ENCODE measurements at regions not wholly inside any gene's neighbourhood (a gene's known extent, or its start where the extent isn't known, plus 50 kb on each side); places are given as distances from the start of the nearest gene placed in this dataset.

GRCh38 chr6:169165561-169166300 lies 87.9 kb downstream of the THBS2 start:
- no peak for DNase-seq

GRCh38 chr6:169164986-169165385 lies 88.7 kb downstream of the THBS2 start:
- no peak for DNase-seq

DNA sequence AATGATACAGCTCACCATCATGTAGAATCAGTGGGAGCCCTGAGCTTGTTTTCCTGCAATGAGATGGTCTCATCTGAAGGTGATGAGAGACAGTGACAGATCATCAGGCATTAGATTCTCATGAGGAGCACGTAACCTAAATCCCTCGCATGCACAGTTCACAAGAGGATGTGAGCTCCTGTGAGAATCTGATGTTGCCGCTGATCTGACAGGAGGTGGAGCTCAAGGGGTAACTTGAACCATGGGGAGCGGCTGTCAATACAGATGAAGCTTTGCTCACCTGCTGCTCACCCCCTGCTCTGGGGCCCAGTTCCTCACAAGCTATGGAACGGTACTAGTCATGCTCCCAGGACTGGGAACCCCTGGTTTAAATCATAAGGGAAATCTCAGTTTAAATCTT lies 89.2 kb downstream of the THBS2 start:
- no peak for DNase-seq

DNA sequence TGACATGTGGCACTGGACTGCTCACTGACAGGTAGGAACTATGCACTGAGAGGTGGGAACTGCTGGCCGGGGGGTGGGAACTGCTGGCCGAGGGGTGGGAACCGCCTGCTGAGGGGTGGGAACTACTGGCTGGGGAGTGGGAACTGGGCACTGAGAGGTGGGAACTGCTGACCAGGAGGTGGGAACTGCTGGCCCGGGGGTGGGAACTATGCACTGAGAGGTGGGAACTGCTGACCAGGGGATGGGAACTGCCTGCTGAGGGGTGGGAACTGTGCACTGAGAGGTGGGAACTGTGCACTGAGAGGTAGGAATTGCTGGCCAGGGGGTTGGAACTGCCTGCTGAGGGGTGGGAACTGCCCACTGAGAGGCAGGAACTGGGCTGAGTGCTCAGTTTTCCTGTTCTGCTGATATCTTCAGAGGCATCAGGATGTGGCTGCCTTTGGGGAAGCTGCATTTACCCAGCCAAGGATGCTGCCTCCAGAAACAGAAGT lies 90.2 kb downstream of the THBS2 start:
- no peak for DNase-seq

GRCh38 chr6:169162752-169163407 lies 90.8 kb downstream of the THBS2 start:
- peak in 1 of 2 experiments; percentile 7 for DNase-seq

GRCh38 chr6:169162249-169162648 lies 91.4 kb downstream of the THBS2 start:
- no peak for DNase-seq

GRCh38 chr6:169161572-169162167 lies 92.0 kb downstream of the THBS2 start:
- DNase-seq, result no peak

DNA sequence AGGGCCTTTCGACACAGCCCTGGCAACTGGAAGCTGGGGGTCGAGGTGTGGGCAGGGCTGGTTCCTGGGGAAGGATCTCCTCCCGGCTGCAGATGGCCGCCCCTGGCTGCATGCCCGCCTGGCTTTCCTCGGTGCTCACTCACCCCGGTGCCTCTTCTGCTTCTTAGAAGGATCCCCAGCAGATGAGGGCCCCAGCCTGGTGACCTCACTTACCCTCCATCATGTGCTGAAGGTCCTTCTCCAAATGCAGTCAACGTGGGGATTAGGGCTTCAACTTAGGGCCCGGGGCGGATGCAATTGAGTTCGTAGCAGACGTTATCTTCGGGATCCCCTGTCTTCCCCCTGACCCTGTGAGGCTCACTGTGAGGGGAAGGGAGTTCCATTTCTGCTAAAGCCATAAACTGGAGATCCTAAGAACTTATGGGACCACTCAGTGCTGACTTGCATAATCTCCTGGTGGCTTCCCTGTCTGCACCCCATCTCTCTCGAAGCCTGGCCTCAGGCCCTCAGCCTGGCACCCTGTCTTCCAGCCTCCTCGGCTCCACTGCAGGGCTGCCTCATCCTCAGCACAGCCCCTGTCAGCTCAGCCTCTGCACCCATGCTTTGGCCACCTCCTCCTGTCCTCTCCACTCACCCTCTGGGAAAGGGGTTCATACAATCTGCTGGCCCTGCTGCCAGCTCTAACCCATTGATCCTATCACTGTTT lies 92.6 kb downstream of the THBS2 start:
- no peak for DNase-seq

DNA sequence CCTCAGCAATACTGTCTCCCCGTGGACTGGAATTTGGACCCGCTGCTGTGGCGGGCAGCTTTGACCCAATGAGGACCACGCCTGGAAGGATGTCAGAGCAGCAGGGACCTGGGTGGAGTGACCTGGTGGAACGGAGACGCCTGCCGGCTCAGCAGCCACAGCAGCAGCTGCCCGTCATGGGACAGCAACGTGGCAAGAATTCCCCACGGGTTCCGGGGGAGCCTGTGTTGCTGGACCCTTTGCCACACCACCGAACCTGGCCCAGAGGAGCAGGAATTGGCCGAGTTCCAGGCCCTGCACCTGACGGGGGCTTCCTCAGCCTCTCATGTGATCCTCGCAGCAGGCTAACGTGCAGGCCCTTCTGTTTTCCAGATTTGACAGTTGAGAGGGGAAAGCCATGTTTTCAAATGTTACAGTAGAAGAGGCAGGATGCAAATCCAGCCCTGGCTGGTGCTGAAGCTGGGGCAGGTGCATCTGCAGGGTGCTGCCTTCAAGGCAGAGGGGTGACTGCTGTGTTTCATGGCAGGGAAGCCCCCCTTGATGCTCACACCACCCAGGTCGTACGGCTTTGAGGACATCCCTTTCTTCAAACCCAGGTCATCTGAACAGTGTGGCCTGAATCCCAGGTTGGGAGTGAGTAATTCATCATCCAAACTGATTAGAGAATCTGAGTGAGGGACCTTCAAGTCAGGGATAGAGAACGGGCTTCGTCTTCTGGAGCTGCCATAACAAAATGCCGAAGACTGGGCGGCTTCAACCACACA lies 93.4 kb downstream of the THBS2 start:
- no peak for DNase-seq

DNA sequence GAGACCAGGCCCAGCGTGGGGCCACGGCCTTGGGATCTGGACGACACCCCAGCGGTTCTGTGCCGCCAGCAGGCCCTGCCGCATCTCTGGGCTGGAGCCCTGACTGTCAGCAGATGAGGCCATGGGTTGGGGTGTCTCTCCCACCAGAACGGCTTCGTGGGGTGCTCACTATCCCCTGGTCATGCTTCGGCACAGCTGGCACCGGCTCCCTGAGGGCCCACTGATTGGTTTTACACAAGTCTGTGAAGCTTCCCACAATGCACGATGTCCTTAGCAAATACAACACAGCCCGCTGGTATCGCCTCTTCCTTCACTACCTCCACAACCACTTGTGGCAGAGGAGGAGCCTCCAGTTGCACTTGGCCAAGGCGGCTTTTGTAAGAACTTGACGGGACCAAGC lies 94.3 kb downstream of the THBS2 start:
- DNase-seq, result no peak

DNA sequence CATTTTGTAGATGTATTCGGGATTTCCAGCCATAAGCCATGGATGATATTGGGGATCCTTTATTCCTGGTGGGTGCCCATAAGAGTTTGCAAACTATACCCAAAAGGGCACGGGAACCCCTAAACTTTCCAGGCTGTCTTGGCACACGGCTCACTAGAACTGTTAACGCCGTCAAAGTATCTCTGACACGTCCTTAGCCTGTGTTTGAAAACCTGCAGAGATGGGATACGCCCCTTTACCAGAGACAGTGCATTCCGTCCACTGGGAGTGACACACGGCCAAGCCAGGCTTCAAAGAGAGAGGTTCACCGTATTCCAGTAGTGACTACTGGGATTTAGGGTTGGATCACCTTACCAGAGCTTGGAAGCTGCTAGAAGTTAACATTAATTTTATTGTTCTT lies 95.0 kb downstream of the THBS2 start:
- DNase-seq, result no peak

GRCh38 chr6:169158174-169158573 lies 95.5 kb downstream of the THBS2 start:
- no peak for DNase-seq

GRCh38 chr6:169157197-169158148 lies 96.2 kb downstream of the THBS2 start:
- no peak for DNase-seq

GRCh38 chr6:169156793-169157147 lies 96.9 kb downstream of the THBS2 start:
- no peak for DNase-seq

- no peak for DNase-seq
These were observed 97.4 kb downstream of the THBS2 start for GRCh38 chr6:169156108-169156792.

GRCh38 chr6:169155481-169155880 lies 98.2 kb downstream of the THBS2 start:
- no peak for DNase-seq

- no peak for DNase-seq
These were observed 100.2 kb downstream of the THBS2 start for GRCh38 chr6:169153401-169153800.

DNA sequence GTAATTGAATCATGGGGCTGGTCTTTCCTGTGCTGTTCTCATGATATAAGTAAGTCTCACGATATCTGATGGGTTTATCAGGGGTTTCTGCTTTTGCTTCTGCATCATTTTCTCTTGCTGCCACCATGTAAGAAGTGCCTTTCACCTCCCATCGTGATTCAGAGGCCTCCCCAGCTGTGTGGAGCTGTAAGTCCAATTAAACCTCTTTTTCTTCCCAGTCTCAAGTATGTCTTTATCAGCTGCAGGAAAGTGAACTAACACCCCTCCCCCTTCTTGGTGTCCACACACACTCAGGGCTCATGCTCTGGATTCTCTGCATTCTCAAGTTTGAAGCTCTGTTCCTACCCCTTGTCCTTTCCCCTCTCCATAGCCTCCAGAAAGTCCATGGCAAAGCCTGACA lies 107.1 kb downstream of the THBS2 start:
- no peak for DNase-seq

DNA sequence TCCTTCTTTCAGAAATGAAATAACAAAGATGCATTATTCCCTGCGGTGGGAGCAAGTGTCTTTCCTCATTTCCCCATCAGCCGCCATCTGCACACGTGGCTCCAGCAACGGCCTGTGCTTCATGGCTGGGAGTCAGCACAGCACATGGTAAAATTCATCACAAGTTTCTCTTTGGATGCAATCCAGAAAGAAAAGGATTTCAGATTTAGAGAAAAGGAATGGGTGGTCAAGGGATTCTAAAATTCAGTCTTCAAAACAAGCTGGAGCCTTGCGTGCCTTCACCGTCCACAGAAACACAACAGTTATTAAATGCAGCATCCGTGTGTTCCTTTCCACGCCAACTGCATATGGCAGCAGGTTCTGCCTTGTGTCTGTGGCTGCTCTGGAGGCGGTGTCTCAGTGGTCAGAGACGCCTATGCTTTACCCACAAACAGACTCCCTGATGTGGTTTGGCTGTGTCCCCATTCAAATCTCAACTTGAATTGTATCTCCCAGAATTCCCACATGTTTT lies 107.6 kb downstream of the THBS2 start:
- no peak for DNase-seq

DNA sequence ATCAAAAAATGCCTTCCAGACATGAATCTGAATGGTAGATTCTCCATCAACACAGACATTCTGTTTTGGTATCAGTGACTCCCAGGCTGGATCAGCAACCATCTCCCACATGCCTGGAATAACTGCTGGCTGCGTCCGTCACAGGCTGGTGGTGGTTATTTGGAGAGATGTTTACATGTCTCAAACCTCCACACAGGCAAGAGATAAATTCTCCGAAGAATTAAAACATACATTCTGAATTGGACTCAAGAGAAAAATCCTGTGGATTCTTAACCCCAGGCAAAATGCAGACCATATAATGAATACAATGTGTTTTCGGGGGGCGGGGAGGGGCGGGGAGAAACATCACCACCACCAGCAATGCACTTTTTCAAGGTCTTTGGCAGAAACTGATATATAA lies 108.2 kb downstream of the THBS2 start:
- no peak for DNase-seq

DNA sequence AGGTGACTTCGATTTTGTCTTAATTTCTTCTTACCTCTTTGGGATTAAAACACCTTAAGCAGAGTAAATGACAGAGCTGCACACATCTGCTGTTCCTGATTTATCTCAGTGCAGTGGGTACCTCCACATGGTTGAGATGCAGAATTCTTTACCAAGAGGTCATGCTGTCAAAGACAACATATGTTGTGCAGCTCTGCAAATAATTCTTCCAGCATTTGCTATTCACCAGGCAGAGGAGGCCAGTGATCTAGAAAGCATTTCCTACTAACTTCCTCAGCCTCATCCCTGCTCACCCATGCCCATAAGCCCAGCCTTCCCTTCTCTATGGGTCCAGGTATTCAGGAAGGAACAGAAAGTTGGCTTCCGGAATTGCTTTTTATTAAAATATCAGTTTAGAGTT lies 109.3 kb downstream of the THBS2 start:
- DNase-seq, result no peak

All from activated CD4-positive, alpha-beta T cell treated with anti-CD3 and anti-CD28 coated beads, Interleukin-2, amount 50 U/mL, for 48 hours (primary cell).